ENCODE measurements at regions not wholly inside any gene's neighbourhood (a gene's known extent, or its start where the extent isn't known, plus 50 kb on each side); places are given as distances from the start of the nearest gene placed in this dataset.
A peak's percentile ranks its signal among the peaks of the same experiment; 100 is the strongest.

- Mint-ChIP-seq H3K27me3 (ENCODE audit: insufficient read depth, unreplicated experiment) (peaks cover 46% of the 10 kb centered on the region), H3K36me3 (ENCODE audit: insufficient read depth, unreplicated experiment) (no peaks in the 10 kb centered on the region), H3K4me3 (ENCODE audit: unreplicated experiment) (no peak overlapping the region), H3K9me3 (ENCODE audit: unreplicated experiment) (no peaks in the 10 kb centered on the region), H3K27ac (ENCODE audit: low read depth, unreplicated experiment) (no peak overlapping the region), H3K4me1 (ENCODE audit: insufficient read depth, unreplicated experiment) (no peaks in the 10 kb centered on the region)
- POLR2A ChIA-PET, result no interaction called here
- intact Hi-C loops (cut with micrococcal nuclease), result no loop called here
- BruUV-seq (replicated peaks), result no TSS peak
- DNase-seq (ENCODE audit: unreplicated experiment), result peak; percentile 7
- TF ChIP-seq CTCF (IDR thresholded peaks at IDR 0.05; ENCODE audit: unreplicated experiment), result peak; percentile 30
- CTCF ChIA-PET, result interaction anchor here (1.0 kb wide), 1 partner anchor 34 kb away, joined by 3 read pairs; no protein-coding TSS in a partner anchor
Measured at GRCh38 chr15:29596266-29596665, 226.0 kb downstream of the TJP1 start.

GRCh38 chr15:29593629-29594028 lies 228.6 kb downstream of the TJP1 start:
- peaks cover 43% of the 10 kb centered on the region for H3K27me3 Mint-ChIP-seq (ENCODE audit: insufficient read depth, unreplicated experiment)
- H3K4me1 Mint-ChIP-seq (ENCODE audit: insufficient read depth, unreplicated experiment), result no peaks in the 10 kb centered on the region
- ChIA-PET POLR2A (interaction anchor here (0.6 kb wide), 1 partner anchor 474 kb away, joined by 3 read pairs; no protein-coding TSS in a partner anchor), CTCF (interaction anchor here (1.0 kb wide), 1 partner anchor 18 kb away, joined by 3 read pairs; no protein-coding TSS in a partner anchor)
- H3K36me3 Mint-ChIP-seq (ENCODE audit: insufficient read depth, unreplicated experiment), result no peaks in the 10 kb centered on the region
- no peak for TF ChIP-seq CTCF (IDR thresholded peaks at IDR 0.05; ENCODE audit: unreplicated experiment)
- intact Hi-C loops (cut with micrococcal nuclease), result no loop called here
- no TSS peak for BruUV-seq (replicated peaks)
- no peak for DNase-seq (ENCODE audit: unreplicated experiment)
- H3K27ac Mint-ChIP-seq (ENCODE audit: low read depth, unreplicated experiment), result no peak overlapping the region
- H3K4me3 Mint-ChIP-seq (ENCODE audit: unreplicated experiment), result no peak overlapping the region
- H3K9me3 Mint-ChIP-seq (ENCODE audit: unreplicated experiment), result no peaks in the 10 kb centered on the region

- no peak for TF ChIP-seq CTCF (IDR thresholded peaks at IDR 0.05; ENCODE audit: unreplicated experiment)
- no peaks in the 10 kb centered on the region for H3K36me3 Mint-ChIP-seq (ENCODE audit: insufficient read depth, unreplicated experiment)
- H3K27me3 Mint-ChIP-seq (ENCODE audit: insufficient read depth, unreplicated experiment), result peaks cover 40% of the 10 kb centered on the region
- H3K4me1 Mint-ChIP-seq (ENCODE audit: insufficient read depth, unreplicated experiment), result no peaks in the 10 kb centered on the region
- intact Hi-C loops (cut with micrococcal nuclease), result no loop called here
- no peak overlapping the region for H3K27ac Mint-ChIP-seq (ENCODE audit: low read depth, unreplicated experiment)
- CTCF ChIA-PET, result interaction anchor here (1.2 kb wide), 1 partner anchor 10 kb away, joined by 3 read pairs; no protein-coding TSS in a partner anchor
- H3K9me3 Mint-ChIP-seq (ENCODE audit: unreplicated experiment), result no peaks in the 10 kb centered on the region
- no TSS peak for BruUV-seq (replicated peaks)
- DNase-seq (ENCODE audit: unreplicated experiment), result no peak
- POLR2A ChIA-PET, result no interaction called here
- H3K4me3 Mint-ChIP-seq (ENCODE audit: unreplicated experiment), result no peak overlapping the region
Measured at GRCh38 chr15:29593111-29593510, 229.2 kb downstream of the TJP1 start.

GRCh38 chr15:29590701-29591100 lies 231.6 kb downstream of the TJP1 start:
- no peak for TF ChIP-seq CTCF (IDR thresholded peaks at IDR 0.05; ENCODE audit: unreplicated experiment)
- no peak overlapping the region for H3K4me3 Mint-ChIP-seq (ENCODE audit: unreplicated experiment)
- H3K9me3 Mint-ChIP-seq (ENCODE audit: unreplicated experiment), result no peaks in the 10 kb centered on the region
- intact Hi-C loops (cut with micrococcal nuclease), result no loop called here
- H3K4me1 Mint-ChIP-seq (ENCODE audit: insufficient read depth, unreplicated experiment), result no peaks in the 10 kb centered on the region
- H3K27ac Mint-ChIP-seq (ENCODE audit: low read depth, unreplicated experiment), result no peak overlapping the region
- no peaks in the 10 kb centered on the region for H3K36me3 Mint-ChIP-seq (ENCODE audit: insufficient read depth, unreplicated experiment)
- CTCF ChIA-PET, result interaction anchor here (0.6 kb wide), 1 partner anchor 156 kb away, joined by 3 read pairs; no protein-coding TSS in a partner anchor
- peaks cover 40% of the 10 kb centered on the region for H3K27me3 Mint-ChIP-seq (ENCODE audit: insufficient read depth, unreplicated experiment)
- BruUV-seq (replicated peaks), result no TSS peak
- DNase-seq (ENCODE audit: unreplicated experiment), result no peak
- POLR2A ChIA-PET, result no interaction called here
